M059J (cell line): ENCODE measurements at regions not wholly inside any gene's neighbourhood (a gene's known extent, or its start where the extent isn't known, plus 50 kb on each side); places are given as distances from the start of the nearest gene placed in this dataset.
A peak's percentile ranks its signal among the peaks of the same experiment; 100 is the strongest.

ENCODE experiments used
- DNase-seq: peaks from one replicate; pipeline ENCODE4 v3.0.0-alpha.2; 2012; ENCODE audit warnings: low read depth

GRCh38 chr15:75134748-75135147 lies 66.9 kb upstream of the C15orf39 start:
- no peak for DNase-seq

DNA sequence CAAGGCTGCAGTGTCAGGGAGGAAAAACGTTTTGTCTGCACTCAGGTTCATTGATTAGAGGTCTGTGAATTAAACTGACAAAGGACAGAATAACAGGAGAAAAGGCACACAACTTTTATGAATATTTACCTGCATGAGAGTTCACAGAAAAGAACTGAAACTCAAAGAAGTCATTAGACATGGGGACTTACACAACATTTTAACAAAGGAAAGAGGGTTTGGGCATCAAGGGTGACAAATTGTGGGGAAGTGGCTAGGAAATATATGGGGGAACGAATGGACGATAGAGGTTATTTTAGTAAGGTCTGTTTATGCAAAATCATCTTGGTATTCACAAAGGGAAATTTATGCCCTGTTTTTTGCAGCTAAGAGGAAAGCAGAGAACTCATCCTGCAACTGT lies 65.6 kb upstream of the C15orf39 start:
- no peak for DNase-seq

GRCh38 chr15:75136758-75137157 lies 64.9 kb upstream of the C15orf39 start:
- no peak for DNase-seq

- DNase-seq = peak; percentile 50
Observed at GRCh38 chr15:75138016-75138999, 63.4 kb upstream of the C15orf39 start.

DNA sequence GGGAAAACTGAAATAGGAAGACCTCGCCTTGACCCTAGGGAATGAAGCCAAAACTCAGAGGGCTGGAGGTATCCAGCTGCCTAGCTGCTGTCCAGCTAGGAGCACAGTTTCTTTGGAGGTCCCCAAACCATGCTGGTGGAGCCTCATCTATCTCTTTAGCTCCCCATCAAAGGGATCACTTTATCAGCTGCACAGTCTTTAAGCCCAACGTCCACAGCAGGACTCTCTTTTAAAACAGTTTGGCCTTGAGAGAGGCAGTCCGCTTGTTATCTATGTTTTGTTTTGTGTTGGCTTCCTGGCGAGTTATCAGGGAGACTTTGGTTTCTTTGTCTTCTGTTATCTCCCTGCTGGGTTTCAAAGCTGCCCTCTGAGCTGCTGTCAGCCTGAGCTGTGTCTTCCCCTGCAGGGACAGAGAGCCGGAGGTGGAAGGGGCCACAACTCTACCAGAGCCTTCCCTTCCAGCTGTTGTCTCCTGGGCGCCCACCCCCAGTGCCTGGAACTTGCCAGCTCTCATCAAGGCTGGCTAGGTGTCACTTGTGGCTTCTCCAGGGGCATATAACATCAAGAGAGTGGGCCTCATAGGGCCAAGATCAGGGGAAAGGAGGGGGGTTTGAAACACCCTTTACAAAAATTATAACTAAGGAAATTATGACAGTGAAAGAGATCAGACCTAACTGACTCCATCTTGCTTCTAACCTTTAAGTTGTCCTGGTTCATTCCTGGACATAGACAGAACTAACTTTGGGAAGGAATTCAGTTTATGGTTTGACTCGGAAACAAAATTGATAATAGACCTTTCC lies 61.4 kb upstream of the C15orf39 start:
- no peak for DNase-seq

- no peak for DNase-seq
Observed at GRCh38 chr15:75142499-75142898, 59.2 kb upstream of the C15orf39 start.

GRCh38 chr15:75143738-75144334 lies 57.8 kb upstream of the C15orf39 start:
- DNase-seq = no peak

DNA sequence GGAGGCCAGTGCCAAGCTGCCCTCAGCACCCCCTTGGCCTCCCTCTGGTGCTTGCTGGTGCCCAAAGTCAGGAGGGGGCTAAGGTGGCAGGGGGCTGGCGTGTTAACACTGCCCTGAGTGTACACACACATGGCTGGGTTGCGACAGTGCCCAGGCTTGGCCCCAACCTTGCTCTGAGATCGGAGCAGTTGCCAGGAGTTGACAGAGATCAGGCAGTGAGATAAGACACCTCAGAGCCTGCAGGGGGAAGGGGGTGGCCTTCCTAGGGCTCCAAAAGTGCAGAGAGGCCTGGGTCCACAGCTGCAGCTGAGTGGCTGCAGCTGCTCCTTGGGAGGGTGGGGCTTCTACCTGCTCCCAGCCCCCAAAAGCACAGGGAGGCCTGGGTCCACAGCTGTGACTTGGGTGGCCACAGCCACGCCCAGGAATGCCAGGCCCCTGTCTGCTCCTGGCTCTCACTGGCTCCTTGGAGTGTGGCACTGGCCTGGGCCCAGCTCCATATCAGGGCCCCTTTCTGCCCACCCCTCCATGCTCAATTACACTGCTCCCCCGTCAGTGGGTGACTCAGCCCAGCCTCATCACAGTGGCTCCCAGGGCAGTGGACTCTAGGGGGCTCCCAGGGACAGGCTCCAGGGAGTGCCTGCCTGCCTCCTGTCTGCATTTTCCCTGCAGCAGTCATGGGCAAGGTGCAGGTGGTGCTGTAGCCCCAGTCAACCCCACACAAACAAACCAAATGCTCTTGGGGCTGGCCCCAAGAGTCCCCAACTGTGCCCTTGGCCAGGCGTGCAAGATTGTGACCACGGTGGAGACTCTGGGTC lies 56.4 kb upstream of the C15orf39 start:
- DNase-seq = peak; percentile 86

- no peak for DNase-seq
Observed at GRCh38 chr15:75148280-75148679, 53.4 kb upstream of the C15orf39 start.

- DNase-seq = peak; percentile 97
Observed at GRCh38 chr15:75149867-75150709, 51.6 kb upstream of the C15orf39 start.

- no peak for DNase-seq
Observed at GRCh38 chr15:75151214-75152128, 50.2 kb upstream of the C15orf39 start.
